Sigmoid colon (tissue), 4 donors: ENCODE measurements at regions not wholly inside any gene's neighbourhood (a gene's known extent, or its start where the extent isn't known, plus 50 kb on each side); places are given as distances from the start of the nearest gene placed in this dataset.

Experiments
- POLR2A ChIP-seq, 2 donors: fragments of 450-650 bp; IDR thresholded peaks; one replicate each; pipeline ENCODE4 v1.6.1; 2016; ENCODE audit warnings: antibody characterized with exemption in 2 of 2, mild to moderate bottlenecking in 2 of 2, moderate library complexity in 2 of 2
- POLR2AphosphoS5 ChIP-seq, 4 donors: sonication (generic); formaldehyde crosslinking; IDR thresholded peaks; one replicate each; pipeline ENCODE4 v1.6.1; 2017; ENCODE audit warnings: antibody characterized with exemption in 4 of 4
- TF ChIP-seq, protein P1 (sequence below), 4 experiments: fragments of 450-650 bp in 3 of 4; fragments of 200-600 bp in 1 of 4; IDR thresholded peaks; one replicate each; pipeline ENCODE4 v1.5.1; 2016 to 2019; ENCODE audit warnings: antibody characterized with exemption in 4 of 4, mild to moderate bottlenecking in 3 of 4, moderate library complexity in 2 of 4

DNA sequence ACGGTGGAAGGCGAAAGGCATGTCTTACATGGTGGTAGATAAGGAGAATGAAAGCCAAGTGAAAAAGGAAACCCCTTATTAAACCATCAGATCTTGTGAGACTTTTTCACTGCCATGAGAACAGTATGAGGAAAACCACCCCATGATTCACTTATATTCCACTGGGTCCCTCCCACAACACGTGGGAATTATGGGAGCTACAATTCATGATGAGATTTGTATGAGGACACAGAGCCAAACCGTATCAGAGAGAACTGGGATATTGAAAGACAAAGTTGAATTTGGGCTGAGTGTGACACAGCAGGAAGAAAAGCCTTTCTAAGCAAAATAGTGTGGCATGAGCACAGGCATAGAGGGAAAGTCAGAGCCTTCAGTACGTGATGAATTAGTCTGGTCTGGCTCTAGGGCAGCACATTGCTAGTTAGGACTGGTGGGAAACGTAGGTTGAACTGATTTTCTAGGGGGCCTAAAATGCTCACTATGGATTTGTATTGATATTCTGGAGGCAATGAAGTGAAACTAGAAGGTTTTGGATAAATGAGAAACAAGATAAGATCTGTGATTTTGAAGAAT lies 84.8 kb upstream of the RND3 start:
- TF ChIP-seq, protein P1, sequence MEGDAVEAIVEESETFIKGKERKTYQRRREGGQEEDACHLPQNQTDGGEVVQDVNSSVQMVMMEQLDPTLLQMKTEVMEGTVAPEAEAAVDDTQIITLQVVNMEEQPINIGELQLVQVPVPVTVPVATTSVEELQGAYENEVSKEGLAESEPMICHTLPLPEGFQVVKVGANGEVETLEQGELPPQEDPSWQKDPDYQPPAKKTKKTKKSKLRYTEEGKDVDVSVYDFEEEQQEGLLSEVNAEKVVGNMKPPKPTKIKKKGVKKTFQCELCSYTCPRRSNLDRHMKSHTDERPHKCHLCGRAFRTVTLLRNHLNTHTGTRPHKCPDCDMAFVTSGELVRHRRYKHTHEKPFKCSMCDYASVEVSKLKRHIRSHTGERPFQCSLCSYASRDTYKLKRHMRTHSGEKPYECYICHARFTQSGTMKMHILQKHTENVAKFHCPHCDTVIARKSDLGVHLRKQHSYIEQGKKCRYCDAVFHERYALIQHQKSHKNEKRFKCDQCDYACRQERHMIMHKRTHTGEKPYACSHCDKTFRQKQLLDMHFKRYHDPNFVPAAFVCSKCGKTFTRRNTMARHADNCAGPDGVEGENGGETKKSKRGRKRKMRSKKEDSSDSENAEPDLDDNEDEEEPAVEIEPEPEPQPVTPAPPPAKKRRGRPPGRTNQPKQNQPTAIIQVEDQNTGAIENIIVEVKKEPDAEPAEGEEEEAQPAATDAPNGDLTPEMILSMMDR (IDR thresholded peaks at IDR 0.05), result no peak
- TF ChIP-seq POLR2AphosphoS5 (IDR thresholded peaks at IDR 0.05), result no peak
- TF ChIP-seq POLR2A (IDR thresholded peaks at IDR 0.05), result no peak
